ENCODE measurements at regions not wholly inside any gene's neighbourhood (a gene's known extent, or its start where the extent isn't known, plus 50 kb on each side); places are given as distances from the start of the nearest gene placed in this dataset.
"Not testable (repeated sequence)": the region's sequence is repeated elsewhere in the genome, so short reads cannot be mapped to it uniquely, and the experiment has no call there.

GRCh38 chr2:56606086-56606485 is 422.3 kb downstream of the CCDC85A start:
- not testable (repeated sequence) for DNase-seq (ENCODE audit: extremely low read depth, low read depth, low spot score)

DNA sequence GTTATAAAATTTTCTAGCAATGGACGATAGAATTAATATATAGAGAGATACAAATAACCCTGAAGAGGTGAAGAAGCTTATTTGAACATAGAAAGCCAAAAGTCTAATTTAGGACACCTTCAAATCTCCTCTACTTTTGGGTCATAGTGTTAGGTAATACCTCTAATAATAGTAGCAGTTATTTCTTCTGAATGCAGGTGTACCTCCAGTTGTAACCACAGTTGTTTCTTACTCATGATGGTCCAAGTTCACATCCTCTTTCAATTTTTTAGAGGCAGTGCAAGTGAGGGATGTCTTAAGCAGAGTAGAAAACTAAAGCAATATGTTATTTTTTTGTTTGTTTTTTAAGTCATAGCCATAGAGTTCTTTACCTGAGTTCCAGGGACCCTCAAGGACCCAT is 429.5 kb downstream of the CCDC85A start:
- DNase-seq (ENCODE audit: extremely low read depth, low read depth, low spot score): no peak

DNA sequence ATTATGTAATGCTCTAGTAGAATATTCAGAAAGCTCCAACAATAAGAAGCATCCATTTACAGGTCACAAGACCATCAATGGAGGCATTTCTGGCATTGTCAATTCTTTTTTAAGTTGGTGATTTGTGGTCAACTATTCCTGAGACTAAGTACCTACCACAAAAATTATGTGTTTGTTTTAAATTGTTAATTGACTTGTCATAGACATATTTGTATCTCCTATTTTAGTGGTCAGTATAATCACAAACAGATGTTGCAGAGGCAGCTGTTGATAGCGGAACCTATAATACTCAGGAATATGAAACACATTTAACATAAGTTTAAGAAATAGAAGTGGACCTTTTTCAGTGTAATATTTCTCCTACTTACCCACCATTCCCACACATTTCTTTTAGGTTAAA is 430.1 kb downstream of the CCDC85A start:
- DNase-seq (ENCODE audit: extremely low read depth, low read depth, low spot score): no peak

DNA sequence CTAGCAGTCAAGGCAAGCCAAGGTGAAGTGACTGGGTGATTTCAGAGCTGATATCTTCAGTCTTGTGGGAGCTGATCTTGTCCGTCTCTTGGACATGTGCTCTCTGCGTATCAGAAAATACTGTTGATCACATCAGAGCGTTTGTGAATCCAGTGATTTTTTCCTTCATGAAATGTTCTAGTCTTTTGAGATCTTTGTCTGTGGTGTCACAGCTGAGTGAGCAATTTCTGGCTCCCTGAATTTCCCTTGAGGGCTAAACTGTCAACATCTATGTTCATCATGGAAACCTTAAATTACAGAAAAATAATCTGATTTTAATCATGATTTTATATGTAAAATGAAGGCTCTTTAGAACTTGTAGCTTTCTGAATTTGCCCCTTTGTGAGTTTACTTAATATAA is 432.0 kb downstream of the CCDC85A start:
- no peak for DNase-seq (ENCODE audit: extremely low read depth, low read depth, low spot score)

GRCh38 chr2:56624181-56624580 is 440.4 kb downstream of the CCDC85A start:
- no peak for DNase-seq (ENCODE audit: extremely low read depth, low read depth, low spot score)

DNA sequence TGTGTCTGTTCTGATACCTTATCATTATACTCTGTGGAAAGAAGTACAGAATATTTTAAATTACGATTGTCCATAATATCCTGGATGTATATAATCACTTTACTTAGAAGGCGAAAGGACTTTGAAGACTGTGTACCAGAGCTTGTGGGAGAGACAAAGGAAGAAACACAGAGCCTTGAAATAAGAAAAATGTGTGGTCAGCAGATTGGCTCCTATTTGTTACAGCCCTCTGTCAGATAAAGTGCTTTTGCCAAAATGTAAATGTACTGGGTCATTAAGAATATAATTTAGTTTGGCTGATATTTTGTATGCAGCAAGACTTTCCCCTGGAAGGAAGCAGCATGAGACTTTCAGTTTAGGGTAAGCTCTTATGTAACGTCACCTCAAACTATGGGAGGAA is 443.1 kb downstream of the CCDC85A start:
- no peak for DNase-seq (ENCODE audit: extremely low read depth, low read depth, low spot score)

GRCh38 chr2:56630286-56630685 is 446.5 kb downstream of the CCDC85A start:
- no peak for DNase-seq (ENCODE audit: extremely low read depth, low read depth, low spot score)

GRCh38 chr2:56647997-56648396 is 464.2 kb downstream of the CCDC85A start:
- no peak for DNase-seq (ENCODE audit: extremely low read depth, low read depth, low spot score)

- DNase-seq (ENCODE audit: extremely low read depth, low read depth, low spot score): no peak
Observed at GRCh38 chr2:56648802-56649201, 465.0 kb downstream of the CCDC85A start.

GRCh38 chr2:56654936-56655335 is 471.1 kb downstream of the CCDC85A start:
- DNase-seq (ENCODE audit: extremely low read depth, low read depth, low spot score): no peak

- DNase-seq (ENCODE audit: extremely low read depth, low read depth, low spot score): no peak
Observed at GRCh38 chr2:56656826-56657225, 473.0 kb downstream of the CCDC85A start.

DNA sequence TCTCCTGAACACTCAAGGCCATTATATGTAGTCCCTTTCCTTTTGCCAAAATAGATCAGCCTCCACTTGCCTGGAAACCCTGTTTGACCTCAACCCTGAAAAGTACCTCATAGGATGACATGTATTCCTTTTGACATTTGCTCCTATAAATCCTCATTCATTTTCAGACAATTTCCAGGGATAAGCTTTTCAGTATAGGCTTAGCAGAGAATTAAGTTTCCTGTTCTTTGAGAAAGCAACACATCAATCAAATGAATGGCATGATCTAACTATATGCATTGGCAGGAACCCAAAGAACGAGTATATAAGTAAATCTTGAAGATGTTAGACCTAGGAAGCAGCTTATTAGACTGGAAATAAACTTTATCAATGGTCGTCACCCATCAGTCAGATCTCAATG is 483.0 kb downstream of the CCDC85A start:
- DNase-seq (ENCODE audit: extremely low read depth, low read depth, low spot score): no peak

DNA sequence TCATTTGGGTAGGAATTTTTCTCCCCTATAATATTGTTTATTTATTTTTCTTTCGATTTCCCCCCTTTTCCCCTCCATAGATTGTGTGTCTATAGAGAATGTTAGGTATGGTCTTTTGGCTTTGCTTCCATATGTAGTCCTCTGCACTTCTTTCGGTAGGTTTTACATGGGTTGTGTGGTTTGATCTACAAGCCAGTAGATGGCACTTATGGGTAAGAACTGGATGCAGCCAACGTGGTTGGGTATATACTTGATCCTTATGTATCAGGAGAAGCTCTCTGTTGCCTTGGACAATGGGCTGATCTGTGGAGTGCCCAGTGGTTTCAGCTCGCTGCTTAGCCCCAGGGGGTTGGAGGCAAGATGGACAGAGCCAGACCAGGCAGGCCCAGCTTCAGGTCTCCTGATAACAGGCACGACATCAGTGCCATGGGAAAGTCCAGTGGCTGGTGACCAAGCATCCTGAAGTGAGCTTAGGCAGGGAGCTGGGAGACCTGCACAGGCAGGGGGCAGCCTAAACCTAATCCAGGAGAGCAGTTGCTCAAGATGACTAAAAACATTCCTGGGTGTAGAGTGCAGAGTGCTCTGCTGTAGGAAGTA is 488.3 kb downstream of the CCDC85A start:
- no peak for DNase-seq (ENCODE audit: extremely low read depth, low read depth, low spot score)

DNA sequence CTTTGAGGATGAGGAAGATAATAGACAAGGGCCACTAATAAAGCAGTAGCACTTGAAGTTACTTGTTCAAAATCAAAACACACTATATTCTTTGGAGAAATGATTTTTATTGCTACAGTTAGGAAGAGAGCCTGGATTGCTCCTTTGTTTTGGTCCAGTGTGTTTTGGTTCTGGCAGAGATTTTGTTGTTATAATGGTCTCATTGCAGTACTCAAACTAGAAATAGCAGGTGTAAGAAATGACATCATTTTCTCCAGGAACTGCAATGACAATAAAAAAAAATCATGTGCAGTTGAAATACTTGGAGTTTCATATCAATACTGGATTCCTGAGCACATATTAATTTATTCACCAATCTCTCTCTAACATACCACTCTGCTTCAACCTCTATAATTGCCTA is 490.3 kb downstream of the CCDC85A start:
- DNase-seq (ENCODE audit: extremely low read depth, low read depth, low spot score): no peak

GRCh38 chr2:56676966-56677365 is 493.2 kb downstream of the CCDC85A start:
- no peak for DNase-seq (ENCODE audit: extremely low read depth, low read depth, low spot score)

DNA sequence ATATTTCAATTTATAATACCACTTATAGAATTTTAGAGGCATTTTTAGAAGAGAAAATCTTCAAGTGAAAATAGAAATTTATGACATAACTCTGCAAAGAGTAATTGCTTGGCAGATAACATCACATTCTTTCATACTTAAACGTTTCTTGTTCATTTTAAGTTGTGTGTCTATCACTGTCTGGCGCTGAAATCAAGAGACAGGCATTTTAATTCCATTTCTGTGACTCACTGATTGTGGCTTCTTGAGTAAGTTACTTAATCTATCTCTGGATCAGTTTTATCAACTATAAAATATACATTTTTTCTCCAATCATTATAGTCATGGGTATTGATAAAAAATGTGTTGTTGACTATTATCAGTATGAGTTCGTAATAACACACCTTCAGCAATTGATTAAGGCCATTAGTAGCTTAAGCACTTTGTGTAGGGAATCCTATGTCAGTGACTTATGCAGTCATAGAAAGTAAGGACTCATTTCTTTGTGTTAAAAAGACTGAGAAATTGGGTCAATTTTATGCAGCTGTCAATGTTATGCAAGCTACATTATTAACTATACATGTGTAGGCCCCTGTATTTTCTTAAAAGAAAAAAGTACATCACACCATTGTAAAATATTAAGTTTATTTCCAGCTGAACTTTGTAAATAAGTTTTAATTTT is 497.3 kb downstream of the CCDC85A start:
- no peak for DNase-seq (ENCODE audit: extremely low read depth, low read depth, low spot score)

DNA sequence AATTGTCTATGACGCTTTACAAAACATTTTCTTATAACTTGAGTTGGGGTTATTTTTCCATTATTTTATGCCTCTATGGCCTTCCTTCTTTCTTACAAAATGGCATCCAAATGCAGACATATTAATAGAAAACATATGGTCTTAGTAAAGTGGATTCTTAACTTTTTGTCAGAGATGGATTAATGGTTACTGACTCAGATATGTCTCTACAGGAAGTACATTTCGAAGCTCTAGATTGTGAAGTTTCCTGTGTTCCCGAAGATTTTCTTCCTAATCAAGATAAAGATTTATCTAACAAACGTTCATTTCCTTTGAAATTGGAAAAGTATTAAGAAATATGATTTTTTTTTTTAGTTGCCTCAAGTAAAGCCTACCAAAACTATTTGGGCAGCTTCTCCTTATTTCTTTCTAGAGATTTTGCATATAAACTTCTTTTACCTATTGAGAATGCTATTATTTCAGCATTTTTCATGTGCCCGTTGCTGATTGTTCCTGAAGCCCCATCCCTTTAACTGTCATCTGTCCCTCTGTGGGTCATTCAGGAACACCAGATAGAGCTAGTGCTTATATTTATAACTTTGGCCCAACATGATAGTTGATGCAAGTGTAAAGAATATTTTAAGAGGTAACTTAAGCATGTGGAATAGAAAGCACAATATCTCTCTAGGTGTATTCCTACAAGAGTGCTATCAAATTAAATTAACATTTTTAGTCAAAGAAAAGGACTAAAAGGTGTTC is 498.0 kb downstream of the CCDC85A start:
- no peak for DNase-seq (ENCODE audit: extremely low read depth, low read depth, low spot score)

- no peak for DNase-seq (ENCODE audit: extremely low read depth, low read depth, low spot score)
Observed at GRCh38 chr2:56682397-56682760, 498.6 kb downstream of the CCDC85A start.

DNA sequence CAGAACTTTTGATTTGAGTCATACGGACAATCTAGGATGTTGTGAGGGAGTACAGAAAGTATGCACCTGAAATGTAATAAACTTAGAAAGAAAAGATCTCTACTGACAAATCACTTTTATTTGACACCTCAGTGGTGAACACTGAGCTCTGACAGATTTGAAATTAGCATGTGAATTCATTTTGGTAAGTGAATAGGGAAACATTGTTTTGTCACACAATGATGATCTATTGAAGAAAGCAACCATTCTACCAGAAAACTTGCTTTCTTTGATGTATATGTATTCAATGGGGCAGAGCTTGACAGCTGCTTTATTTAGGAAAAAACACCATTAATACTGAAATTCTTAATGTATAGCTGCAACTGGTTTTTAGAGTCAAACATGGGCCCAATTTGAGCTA is 500.5 kb downstream of the CCDC85A start:
- DNase-seq (ENCODE audit: extremely low read depth, low read depth, low spot score): no peak

- DNase-seq (ENCODE audit: extremely low read depth, low read depth, low spot score): no peak
Observed at GRCh38 chr2:56685205-56685604, 501.4 kb downstream of the CCDC85A start.

DNA sequence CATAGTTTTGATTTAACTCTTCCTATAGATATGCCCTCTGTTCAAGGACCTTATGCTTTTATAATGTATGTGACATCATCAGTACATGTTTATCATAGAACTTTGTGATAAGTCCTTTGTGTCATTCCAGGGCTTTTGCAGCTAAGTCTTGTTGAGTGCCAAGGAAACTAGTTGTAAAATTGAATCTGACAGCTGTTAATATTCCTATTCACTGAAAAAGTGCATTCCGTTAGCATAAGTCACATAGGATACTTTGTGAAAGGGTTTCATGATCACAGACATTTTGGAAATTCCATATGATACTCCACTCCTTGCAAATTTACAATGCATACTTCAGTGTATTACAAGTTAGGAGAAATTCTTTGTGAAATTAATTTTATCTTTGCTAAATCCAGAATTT is 503.4 kb downstream of the CCDC85A start:
- DNase-seq (ENCODE audit: extremely low read depth, low read depth, low spot score): no peak

- DNase-seq (ENCODE audit: extremely low read depth, low read depth, low spot score): no peak
Observed at GRCh38 chr2:56688661-56689060, 504.9 kb downstream of the CCDC85A start.
